ENCODE measurements at regions not wholly inside any gene's neighbourhood (a gene's known extent, or its start where the extent isn't known, plus 50 kb on each side); places are given as distances from the start of the nearest gene placed in this dataset.
A peak's percentile ranks its signal among the peaks of the same experiment; 100 is the strongest.
"Not testable (repeated sequence)": the region's sequence is repeated elsewhere in the genome, so short reads cannot be mapped to it uniquely, and the experiment has no call there.

- no peak for DNase-seq
Measured at GRCh38 chr3:18725668-18726407, 300.7 kb upstream of the SATB1 start.

GRCh38 chr3:18724456-18724855 is 299.3 kb upstream of the SATB1 start:
- no peak for DNase-seq

DNA sequence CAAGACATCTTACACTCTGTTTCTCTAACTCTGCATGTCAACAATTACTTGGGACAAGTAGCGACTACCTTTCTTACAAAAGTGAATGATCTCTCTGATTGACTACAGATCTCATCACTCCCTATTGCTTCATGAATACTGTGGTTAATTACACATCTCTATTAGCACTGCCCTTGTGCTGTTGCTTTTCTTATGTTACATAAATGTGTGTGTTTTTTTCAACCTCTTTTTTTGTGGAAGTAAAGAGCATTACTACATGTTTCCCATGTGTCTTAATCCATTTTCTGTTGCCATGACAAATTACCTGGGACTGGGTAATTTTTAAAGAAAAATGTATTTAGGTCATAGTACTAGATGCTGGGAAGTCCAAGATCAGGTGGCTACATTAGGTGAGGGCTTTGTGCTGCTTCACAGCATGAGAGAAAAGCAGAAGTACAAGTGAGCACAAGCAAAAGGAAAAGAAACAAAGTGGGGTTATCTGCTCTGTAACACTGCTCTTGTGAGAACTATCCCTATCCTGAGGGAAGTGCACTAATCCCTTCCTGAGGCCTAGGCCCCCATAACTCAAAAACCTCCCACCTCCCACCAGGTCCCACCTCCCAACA is 298.2 kb upstream of the SATB1 start:
- no peak for DNase-seq

DNA sequence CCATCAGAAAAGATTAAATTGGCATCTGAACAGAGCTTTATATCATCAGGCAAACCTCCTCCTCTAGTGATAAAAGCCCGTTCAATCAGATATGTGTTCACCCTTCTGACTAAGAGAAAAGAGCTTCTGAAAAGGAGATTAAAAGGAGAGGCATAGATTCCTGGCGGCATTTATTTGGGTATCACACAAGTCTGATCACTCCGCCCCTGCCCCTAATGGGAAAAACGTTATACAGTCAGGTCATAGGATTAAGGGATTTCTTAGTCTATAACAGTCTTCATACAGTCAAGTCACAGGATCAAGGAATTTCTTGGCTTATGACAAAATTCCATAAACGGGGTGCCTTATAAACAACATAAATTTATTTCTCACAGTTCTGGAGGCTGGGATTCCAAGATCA is 295.4 kb upstream of the SATB1 start:
- no peak for DNase-seq

DNA sequence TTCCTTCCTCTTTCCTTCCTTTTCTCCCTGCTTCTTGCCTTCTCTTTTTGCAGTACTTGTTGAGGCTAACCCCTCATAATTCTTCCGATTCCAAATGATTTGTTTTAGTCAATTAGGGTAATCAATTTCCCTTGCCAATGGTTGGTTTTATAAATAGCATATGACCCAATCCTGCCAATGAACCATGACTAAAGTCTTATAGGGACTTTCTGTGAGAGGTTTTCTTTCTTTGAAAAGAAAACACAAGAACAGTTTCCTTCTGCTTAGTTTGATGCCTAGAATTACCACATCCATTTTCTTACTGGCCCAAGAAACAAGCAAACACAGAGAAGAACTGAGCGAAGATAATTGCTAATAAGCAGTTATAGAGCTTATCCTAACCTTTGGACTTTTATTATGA is 292.5 kb upstream of the SATB1 start:
- DNase-seq, result no peak

DNA sequence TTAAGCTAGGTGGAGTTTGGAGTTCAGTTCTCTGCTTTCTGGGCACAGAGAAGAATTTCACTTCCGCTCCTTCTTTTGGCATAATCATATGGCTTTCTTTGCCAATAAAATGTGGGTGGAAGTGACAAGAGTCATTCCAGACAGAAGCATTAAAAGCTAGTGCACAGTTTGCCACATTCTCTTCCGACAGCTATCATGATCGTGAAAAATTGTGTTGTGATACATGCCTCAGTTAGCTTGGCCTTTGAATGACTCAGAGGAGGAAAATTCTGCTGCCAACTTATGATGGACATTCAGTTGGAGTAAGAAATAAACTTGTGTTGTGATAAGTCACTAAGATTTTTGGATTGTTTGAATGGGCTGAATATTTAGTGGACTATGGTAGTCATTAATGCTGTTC is 291.7 kb upstream of the SATB1 start:
- DNase-seq, result no peak

DNA sequence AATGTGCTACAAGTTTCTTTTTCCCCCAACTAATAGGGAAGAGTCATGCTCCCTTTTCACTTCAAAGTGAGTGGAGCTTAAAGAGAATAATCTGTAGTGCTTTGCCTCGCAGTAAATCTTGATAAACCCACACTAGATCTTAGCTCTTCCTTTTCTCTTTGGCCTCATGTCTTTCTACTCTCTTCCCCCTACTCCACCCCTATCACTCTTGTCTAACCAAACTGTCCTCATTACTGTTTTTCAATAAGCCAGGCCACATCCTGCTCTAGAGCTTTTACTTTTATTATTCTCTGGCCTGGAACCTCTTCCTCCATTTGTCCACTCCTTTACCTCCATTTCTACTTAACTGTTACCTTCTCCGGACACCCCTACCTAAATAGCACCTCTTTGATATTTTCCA is 291.0 kb upstream of the SATB1 start:
- no peak for DNase-seq

GRCh38 chr3:18715208-18715607 is 290.1 kb upstream of the SATB1 start:
- no peak for DNase-seq

- no peak for DNase-seq
Measured at GRCh38 chr3:18713577-18713951, 288.4 kb upstream of the SATB1 start.

GRCh38 chr3:18712713-18713576 is 287.8 kb upstream of the SATB1 start:
- DNase-seq, result no peak

GRCh38 chr3:18704326-18704725 is 279.2 kb upstream of the SATB1 start:
- DNase-seq, result no peak

DNA sequence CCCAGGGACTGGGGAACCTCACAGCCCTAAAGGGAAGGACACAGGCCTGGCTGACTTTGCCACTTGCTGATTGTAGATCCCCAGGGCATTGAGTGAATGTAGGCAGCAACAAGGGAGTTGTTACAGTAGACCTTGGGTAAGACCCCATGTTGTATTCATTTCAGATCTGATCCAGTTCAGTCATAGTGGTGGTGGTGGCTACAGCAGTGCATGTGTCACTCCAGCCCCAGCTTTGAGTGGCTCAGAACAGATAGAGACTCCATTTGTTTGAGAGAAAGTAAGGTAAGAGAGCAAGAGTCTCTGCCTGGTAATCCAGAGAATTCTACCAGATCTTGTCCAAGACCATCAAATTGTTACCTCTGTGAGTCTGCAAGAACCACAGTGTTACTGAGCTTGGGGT is 278.7 kb upstream of the SATB1 start:
- no peak for DNase-seq

GRCh38 chr3:18693588-18694329 is 268.6 kb upstream of the SATB1 start:
- not testable (repeated sequence) for DNase-seq

DNA sequence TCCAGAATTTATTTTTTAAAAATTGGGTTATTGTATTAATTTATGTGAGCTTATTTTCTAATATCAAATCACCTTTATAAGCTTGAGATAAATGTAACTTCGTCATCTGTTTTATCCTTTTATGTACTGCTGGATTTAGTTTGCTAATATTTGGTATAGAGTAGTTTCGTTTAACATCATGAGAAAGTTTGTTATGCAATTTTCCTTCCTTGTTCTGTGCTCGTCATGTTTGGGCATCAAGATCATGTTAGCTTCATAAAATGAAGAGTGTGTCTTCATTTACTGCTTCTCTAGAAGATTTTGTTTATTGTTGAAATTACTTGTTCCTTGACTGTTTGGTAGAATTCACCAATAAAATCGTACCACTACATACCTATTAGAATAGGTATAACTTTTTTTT is 262.1 kb upstream of the SATB1 start:
- DNase-seq, result no peak

GRCh38 chr3:18683900-18684299 is 258.8 kb upstream of the SATB1 start:
- no peak for DNase-seq

GRCh38 chr3:18681818-18682345 is 256.7 kb upstream of the SATB1 start:
- no peak for DNase-seq

GRCh38 chr3:18680758-18681157 is 255.6 kb upstream of the SATB1 start:
- DNase-seq, result peak; percentile 6

DNA sequence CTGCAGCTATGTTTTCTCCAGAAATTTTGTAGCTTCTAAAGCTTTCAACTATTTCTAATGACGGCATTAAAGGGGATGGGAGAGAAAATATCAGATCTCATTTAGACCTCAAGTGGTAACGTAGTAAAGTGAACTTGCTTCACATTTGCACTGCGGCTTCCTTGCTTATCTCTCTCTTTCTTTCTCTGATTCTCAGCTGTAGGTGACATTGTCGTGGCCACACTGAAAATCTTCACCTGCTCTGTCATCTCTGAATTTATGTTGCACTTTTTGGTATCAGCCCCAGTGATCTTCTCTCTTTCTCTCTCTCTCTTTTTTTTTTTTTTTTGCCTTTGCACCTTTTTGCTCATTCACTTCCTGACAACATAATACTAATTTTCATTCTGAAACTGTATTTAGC is 254.1 kb upstream of the SATB1 start:
- DNase-seq, result no peak

GRCh38 chr3:18675197-18675596 is 250.1 kb upstream of the SATB1 start:
- no peak for DNase-seq

GRCh38 chr3:18672561-18672960 is 247.4 kb upstream of the SATB1 start:
- no peak for DNase-seq

DNA sequence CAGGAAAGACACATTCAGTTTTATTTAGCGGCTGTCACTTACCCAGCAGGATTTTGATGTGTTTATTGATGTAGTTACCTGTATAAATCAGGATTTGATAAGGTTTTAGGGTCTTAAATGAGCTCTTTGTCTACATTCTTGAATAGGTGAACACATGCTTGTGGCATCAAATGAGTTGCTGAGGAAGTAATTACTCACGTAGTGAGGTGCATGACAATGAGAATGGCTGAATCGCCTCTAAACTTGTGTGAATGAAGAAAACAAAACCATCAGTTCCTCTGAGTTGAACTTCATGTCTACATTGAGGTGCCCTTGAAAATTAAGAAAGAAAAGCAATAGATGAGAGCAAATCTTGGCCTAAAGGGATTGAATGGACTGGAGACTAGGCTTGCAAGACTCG is 245.6 kb upstream of the SATB1 start:
- DNase-seq, result no peak

GRCh38 chr3:18669374-18669773 is 244.2 kb upstream of the SATB1 start:
- no peak for DNase-seq

- no peak for DNase-seq
Measured at GRCh38 chr3:18667552-18667951, 242.4 kb upstream of the SATB1 start.

Data from fibroblast of skin of back (primary cell).